Osteoblast (primary cell): ENCODE measurements at regions not wholly inside any gene's neighbourhood (a gene's known extent, or its start where the extent isn't known, plus 50 kb on each side); places are given as distances from the start of the nearest gene placed in this dataset.

ENCODE experiments used
- DNase-seq: peaks from one replicate; pipeline ENCODE4 v3.0.0; 2011; ENCODE audit warnings: low spot score, mixed read lengths; ENCODE audit not compliant: insufficient read length; ENCODE audit errors: missing footprints
- H2AFZ ChIP-seq: 2 replicates; pipeline ENCODE4 v1.6.0; 2011; ENCODE audit warnings: mild to moderate bottlenecking, low read length
- H3K27ac ChIP-seq: 2 replicates; pipeline ENCODE4 v1.5.1; 2011; ENCODE audit warnings: mild to moderate bottlenecking, low read depth, low read length, moderate library complexity
- H3K27me3 ChIP-seq: 2 replicates; pipeline ENCODE4 v1.6.0; 2012; ENCODE audit warnings: mild to moderate bottlenecking, control low read depth, inconsistent platforms, low read length, moderate library complexity; ENCODE audit not compliant: insufficient read depth
- H3K36me3 ChIP-seq: 2 replicates; pipeline ENCODE4 v1.5.1; 2011; ENCODE audit warnings: mild to moderate bottlenecking, low read length, control low read depth, moderate library complexity; ENCODE audit not compliant: insufficient read depth
- H3K4me1 ChIP-seq: 2 replicates; pipeline ENCODE4 v1.5.1; 2011; ENCODE audit warnings: mild to moderate bottlenecking, low read length, control low read depth, moderate library complexity; ENCODE audit not compliant: insufficient read depth
- H3K4me2 ChIP-seq: 2 replicates; pipeline ENCODE4 v1.6.0; 2011; ENCODE audit warnings: mild to moderate bottlenecking, low read length; ENCODE audit not compliant: insufficient read depth
- H3K4me3 ChIP-seq: fragments of 200-600 bp; sonication (generic); 3 replicates; pipeline ENCODE4 v1.5.1; 2012; ENCODE audit warnings: mild to moderate bottlenecking, low read length, inconsistent platforms; ENCODE audit not compliant: insufficient read depth
- H3K79me2 ChIP-seq: 2 replicates; pipeline ENCODE4 v1.6.0; 2012; ENCODE audit warnings: mild to moderate bottlenecking, low read length, control low read depth, inconsistent platforms; ENCODE audit not compliant: insufficient read depth
- H3K9me3 ChIP-seq: 2 replicates; pipeline ENCODE4 v1.5.1; 2011; ENCODE audit warnings: low read depth, low read length, control low read depth
- H4K20me1 ChIP-seq: 2 replicates; pipeline ENCODE4 v1.6.0; 2012; ENCODE audit warnings: mild to moderate bottlenecking, low read length, control low read depth; ENCODE audit not compliant: insufficient read depth
- TF ChIP-seq, protein P1 (sequence below): IDR thresholded peaks from 2 replicates; pipeline ENCODE4 v1.5.1; 2011; ENCODE audit warnings: mild to moderate bottlenecking, low read depth, low read length, moderate library complexity; ENCODE audit errors: extremely low read depth

DNA sequence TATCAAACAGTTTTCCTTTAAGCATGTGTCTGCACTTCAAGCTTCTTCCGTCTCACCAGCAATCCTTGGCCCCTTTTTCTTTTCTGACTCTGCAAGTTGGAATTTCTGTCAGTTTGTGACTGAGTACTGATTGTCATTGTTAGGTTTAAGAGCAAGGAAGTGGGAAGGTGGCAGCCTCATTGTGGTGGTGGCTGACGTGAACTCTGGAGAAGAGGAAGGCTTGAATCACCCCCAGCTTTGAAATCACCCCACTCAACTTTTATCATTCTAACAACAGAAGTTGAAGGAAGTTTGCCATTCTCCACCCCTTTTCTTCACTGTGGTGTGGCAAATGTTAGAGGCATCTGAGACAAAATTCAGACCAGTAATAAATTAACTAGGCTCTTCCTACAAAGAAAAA is 231.6 kb upstream of the AGTR1 start:
- Histone ChIP-seq H3K27me3 (no peaks in the 10 kb centered on the region), H3K27ac (peak overlapping the region; percentile 2), H4K20me1 (no peaks in the 10 kb centered on the region), H3K9me3 (no peaks in the 10 kb centered on the region), H3K4me2 (peak overlapping the region; percentile 5), H3K79me2 (no peaks in the 10 kb centered on the region), H3K36me3 (no peaks in the 10 kb centered on the region), H3K4me3 (no peak overlapping the region), H2AFZ (peak overlapping the region; percentile 21), H3K4me1 (peaks cover 19% of the 10 kb centered on the region)
- TF ChIP-seq, protein P1, sequence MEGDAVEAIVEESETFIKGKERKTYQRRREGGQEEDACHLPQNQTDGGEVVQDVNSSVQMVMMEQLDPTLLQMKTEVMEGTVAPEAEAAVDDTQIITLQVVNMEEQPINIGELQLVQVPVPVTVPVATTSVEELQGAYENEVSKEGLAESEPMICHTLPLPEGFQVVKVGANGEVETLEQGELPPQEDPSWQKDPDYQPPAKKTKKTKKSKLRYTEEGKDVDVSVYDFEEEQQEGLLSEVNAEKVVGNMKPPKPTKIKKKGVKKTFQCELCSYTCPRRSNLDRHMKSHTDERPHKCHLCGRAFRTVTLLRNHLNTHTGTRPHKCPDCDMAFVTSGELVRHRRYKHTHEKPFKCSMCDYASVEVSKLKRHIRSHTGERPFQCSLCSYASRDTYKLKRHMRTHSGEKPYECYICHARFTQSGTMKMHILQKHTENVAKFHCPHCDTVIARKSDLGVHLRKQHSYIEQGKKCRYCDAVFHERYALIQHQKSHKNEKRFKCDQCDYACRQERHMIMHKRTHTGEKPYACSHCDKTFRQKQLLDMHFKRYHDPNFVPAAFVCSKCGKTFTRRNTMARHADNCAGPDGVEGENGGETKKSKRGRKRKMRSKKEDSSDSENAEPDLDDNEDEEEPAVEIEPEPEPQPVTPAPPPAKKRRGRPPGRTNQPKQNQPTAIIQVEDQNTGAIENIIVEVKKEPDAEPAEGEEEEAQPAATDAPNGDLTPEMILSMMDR: no peak
- DNase-seq: peak; percentile 58

DNA sequence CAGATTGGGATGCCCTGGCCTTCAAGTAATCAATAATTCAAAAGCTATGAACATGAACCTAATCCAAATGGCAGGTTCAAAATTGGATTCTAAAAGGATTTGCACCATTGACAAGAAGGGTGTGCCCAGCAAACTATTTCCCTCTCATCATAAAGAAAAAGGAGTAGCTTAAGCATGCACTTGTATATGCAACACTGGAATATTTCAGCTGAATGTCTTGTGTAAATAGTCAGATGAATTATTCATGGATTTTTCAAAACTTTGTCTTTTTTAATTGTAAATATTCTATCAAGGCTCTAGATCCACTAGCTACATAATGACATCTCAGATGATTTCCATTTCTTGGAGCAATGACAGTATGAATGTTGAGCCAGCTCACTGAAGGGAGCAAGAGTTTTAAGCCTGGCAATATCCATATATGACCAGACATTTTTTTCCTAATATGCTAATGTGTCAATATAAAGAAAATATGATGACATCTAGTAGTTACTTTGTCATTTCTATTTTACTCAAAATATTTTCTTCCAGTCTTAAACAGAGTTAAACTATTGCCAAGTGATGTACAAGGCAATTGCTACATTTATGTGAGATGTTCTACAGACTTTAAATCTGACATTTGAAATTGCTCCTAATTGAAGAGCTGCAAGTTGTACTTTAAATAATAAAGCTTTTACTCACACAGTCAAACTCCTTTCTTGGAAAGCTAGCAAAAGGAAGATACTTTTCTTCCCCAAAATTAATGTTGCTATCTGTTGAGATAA is 230.5 kb upstream of the AGTR1 start:
- Histone ChIP-seq H3K4me3 (no peak overlapping the region), H3K27ac (no peak overlapping the region), H3K9me3 (no peaks in the 10 kb centered on the region), H3K27me3 (no peaks in the 10 kb centered on the region), H3K4me1 (peaks cover 19% of the 10 kb centered on the region), H2AFZ (no peak overlapping the region), H3K79me2 (no peaks in the 10 kb centered on the region), H3K36me3 (no peaks in the 10 kb centered on the region), H4K20me1 (no peaks in the 10 kb centered on the region), H3K4me2 (no peak overlapping the region)
- DNase-seq: no peak
- TF ChIP-seq, protein P1: no peak

DNA sequence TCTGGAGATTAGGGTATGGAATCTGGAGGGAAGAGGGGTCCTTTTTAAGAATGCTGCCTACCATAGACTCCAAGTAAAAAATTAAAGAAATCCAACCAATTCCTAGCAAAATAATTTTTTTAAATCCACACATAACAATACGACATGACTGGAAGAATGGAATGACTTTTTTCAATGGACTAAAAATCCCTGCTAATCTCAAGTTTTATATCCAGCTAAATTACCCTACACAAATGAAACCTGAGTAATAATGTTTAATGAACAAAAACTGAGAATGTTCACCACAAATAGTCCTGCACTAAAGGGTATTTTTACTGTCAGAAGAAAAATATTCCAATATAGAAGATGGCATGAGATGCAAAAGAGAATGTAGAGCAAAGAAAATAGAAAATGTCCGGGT is 220.3 kb upstream of the AGTR1 start:
- Histone ChIP-seq H3K9me3 (no peaks in the 10 kb centered on the region), H3K4me1 (no peaks in the 10 kb centered on the region), H3K79me2 (no peaks in the 10 kb centered on the region), H4K20me1 (no peaks in the 10 kb centered on the region), H3K36me3 (no peaks in the 10 kb centered on the region), H3K4me2 (no peak overlapping the region), H3K4me3 (no peak overlapping the region), H2AFZ (no peak overlapping the region), H3K27me3 (no peaks in the 10 kb centered on the region), H3K27ac (no peak overlapping the region)
- TF ChIP-seq, protein P1: no peak
- peak; percentile 30 for DNase-seq

DNA sequence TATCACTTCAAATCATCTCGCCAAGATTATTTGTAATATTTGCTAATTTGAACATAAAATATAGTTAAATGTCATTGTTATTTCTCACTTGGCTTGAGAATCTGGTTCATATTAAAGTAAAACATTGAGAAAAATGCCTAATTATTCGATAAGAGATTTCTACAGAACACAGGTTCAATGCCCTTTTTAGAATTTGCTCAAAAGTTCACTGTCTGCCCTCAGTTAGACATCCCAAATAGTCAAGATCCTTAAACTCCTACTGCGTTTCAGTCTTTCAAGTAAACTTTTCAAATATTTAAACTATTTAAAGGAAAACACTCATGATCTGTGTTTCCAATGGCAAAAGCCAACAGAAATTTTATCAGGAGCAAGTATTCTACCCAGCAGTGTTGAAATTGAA is 204.1 kb upstream of the AGTR1 start:
- no peak overlapping the region for H3K4me3 ChIP-seq
- no peak overlapping the region for H3K4me2 ChIP-seq
- no peaks in the 10 kb centered on the region for H3K36me3 ChIP-seq
- no peaks in the 10 kb centered on the region for H3K79me2 ChIP-seq
- no peaks in the 10 kb centered on the region for H3K4me1 ChIP-seq
- no peak overlapping the region for H2AFZ ChIP-seq
- H3K9me3 ChIP-seq: no peaks in the 10 kb centered on the region
- no peaks in the 10 kb centered on the region for H4K20me1 ChIP-seq
- H3K27me3 ChIP-seq: no peaks in the 10 kb centered on the region
- DNase-seq: no peak
- H3K27ac ChIP-seq: no peak overlapping the region
- TF ChIP-seq, protein P1: no peak
